Putamen (tissue), 1 donor: ENCODE measurements at regions not wholly inside any gene's neighbourhood (a gene's known extent, or its start where the extent isn't known, plus 50 kb on each side); places are given as distances from the start of the nearest gene placed in this dataset.
"Not testable (repeated sequence)": the region's sequence is repeated elsewhere in the genome, so short reads cannot be mapped to it uniquely, and the experiment has no call there.

Experiments used
- DNase-seq: peaks from one replicate; pipeline ENCODE4 v3.0.0-alpha.2; 2016; ENCODE audit warnings: low spot score

DNA sequence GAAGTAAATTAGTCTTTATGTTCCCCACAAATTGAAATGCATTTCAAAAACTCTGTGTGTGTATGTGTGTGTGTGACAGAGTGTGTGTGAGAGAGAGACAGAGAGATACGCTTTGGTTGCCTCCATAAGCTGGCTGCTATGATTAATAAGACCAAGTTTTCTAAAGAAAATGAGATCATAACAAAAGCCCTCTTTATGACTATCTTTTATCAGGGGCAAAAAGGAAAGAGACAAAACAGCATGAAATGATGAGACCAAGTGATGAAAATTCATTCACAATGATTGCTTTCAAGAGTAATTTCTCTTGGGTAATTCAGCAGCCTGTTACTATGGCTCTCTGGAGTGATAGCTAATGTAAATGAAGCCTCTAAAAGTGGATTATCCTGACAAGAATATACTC is 277.6 kb upstream of the PLEKHG7 start:
- no peak for DNase-seq

DNA sequence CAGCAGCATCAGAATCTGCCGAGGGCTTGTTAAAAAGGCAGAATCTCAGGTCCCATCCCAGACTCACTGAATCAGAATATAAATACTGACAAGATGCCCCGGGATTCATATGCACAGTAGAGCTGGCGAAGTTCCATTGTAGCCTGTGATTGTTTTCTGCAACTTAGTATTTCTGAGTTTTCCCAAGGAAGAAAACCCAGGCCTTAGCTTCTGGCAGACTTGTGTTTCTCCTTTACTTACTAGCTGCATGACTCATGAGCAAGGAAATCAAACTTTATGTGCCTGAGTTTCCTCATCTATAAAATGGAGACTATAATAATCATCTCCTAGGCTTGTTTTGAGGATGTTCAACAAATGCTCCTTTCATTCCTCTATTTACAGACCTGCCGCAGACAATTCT is 278.5 kb upstream of the PLEKHG7 start:
- DNase-seq = no peak

DNA sequence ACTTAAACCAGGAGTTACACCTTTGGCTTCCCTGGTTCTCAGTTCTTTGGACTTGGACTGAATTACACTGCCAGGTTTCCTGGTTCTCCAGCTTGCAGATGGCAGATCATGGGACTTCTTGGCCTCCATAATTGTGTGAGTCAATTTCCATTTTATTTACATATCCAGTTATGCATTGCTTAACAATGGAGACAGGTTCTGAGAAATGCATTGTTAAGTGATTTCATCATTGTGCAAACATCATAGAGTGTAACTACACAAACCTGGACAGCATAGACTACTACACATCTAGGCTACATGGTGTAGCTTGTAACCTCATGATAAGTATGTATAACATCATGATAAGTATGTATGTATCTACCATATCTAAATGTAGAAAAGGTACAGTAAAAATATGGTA is 276.1 kb upstream of the BTG1 start:
- DNase-seq = no peak

DNA sequence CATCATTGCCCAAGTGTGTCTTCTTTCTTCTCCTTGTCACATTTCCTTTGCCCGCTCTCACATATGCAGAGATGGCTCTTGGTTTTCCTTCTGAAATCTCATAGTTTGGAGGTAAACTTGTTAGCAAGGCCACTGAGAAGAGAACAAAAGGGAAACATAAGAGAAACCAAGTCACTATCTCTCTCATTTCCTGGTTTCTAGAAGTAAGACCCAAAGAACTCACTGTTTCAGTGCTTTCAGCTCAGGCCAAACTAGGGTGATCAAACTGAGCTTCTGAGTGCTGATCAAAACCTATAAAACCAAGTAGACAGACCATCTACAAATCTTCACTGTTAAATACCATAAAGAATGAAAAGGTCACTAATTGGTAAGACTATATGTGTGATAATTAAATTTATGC is 275.4 kb upstream of the BTG1 start:
- no peak for DNase-seq

DNA sequence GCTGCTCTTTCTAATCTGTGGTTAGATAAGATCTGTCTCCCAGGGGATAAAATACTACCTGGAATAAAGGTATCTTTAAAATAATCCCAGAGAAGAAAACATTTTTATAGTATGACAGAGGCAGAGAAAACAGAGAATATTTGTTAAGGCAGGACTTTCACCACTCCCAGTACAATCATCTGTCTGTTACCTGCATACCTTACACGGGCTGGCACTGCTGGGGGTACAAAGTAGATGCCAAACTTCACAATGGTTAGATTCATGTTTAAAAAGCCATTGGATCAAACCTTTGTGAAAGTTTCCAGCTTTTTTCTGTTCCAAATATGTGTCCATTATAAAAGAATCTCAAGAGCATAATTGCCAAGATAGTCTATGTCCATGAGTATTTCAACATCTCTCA is 273.6 kb upstream of the BTG1 start:
- DNase-seq = no peak

DNA sequence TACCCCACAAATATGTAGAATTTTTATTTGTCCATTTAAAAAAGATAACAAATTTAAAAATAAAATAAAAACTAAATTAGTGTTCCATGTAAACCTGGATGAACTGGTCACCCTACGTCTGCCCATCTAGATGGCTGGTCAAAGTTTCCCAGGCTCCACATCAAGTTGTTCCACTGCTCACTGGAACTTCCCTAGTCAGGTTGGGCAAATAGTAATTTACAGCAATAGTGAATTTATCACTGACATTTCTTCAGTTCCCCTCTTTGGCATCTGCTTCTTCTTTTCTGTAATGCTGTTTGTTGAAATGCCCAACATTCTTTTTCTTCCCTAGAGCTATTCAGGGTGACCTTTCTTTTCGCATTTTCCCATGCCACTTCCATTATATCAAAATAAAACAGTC is 272.7 kb upstream of the BTG1 start:
- DNase-seq = no peak

DNA sequence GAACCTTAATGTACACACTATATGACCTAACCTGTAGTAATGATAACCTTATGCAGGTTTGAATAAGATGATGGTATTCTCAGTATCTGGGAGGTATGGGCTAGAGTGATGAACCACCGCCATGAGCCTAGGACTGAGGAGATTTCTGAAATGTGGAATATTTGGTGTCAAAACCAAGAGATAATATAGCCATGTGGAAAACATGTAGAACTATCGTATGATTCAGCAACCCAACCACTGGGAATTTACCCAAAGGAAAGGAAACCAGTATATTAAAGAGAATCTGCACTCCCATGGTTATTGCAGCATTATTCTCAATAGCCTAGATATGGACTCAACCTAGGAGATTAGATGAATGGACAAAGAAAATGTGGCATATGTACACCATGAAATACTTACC is 271.7 kb upstream of the BTG1 start:
- no peak for DNase-seq

DNA sequence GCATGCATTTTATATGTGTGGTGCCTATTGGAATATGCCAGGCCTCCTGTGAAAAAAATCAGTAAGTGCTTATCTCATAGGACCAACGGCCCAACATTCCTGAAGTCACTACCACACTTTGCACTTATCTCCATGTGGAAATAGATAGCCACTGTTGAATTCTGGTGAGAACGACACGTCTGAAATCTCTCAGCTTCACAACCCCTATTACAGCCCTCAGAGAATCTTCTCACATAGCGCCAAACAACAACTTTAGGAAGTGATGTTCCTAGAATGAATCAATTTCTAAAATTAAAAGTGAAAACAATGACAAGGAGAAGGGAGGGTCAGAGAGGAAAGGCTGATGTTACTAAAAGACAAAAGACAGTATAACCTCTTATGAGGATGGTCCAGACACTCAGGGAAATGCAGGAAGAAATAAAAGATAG is 270.8 kb upstream of the BTG1 start:
- no peak for DNase-seq

DNA sequence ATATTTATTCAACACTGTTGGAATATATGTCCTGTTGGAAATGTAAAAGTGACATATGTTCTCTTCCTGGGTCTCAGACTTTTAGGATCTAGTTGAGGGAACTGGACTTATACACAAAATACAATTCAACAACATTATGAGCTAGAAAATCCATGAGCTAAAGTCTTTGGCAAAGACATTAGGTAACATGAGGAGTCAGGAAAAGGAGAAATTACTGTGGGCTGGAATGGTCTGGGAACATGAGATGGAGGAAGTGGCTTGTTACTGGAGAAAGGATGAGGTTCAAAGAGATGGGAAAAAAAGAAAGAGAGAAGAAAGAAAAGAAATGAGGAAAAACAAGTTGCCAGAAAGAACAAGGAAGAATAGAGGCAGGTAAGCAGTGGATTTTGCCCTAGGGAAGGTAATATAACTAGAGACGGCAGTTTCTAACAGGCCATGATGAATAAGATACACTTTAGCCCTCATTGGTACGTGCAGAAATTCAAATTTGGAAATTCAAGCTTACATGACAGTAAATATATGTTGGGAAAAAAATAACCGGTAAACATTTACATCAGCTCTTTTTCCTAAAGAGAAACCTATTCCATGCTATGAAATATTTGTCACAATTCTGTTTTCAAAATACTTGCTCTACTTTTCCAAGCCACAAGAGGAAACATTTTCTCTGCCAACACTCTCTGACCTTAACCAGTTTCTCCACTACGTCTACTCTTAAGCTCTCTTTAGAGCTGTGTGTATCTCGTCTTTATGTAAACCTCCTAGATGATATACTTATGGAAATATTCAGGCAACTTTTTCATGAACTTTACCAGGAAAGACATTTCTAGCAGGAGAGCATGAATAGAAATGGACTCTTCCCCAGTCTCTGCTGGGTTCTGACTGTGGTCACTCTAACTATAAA is 268.8 kb upstream of the BTG1 start:
- DNase-seq = no peak

DNA sequence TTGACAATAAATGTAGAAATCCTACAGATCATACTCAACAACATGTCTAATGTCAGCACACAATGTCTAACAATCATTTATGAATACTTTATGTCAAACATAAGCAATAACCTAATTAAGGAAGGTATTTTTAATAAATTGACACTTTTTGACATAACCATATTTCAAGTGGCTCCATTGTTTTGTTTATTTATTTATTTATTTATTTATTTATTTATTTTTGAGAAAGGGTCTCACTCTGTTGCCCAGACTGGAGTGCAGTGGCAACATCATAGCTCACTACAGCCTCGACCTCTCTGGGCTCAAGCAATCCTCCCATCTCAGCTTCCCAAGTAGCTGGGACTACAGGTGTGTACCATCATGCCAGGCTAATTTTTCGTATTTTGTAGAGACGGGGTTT is 267.6 kb upstream of the BTG1 start:
- DNase-seq = no peak

DNA sequence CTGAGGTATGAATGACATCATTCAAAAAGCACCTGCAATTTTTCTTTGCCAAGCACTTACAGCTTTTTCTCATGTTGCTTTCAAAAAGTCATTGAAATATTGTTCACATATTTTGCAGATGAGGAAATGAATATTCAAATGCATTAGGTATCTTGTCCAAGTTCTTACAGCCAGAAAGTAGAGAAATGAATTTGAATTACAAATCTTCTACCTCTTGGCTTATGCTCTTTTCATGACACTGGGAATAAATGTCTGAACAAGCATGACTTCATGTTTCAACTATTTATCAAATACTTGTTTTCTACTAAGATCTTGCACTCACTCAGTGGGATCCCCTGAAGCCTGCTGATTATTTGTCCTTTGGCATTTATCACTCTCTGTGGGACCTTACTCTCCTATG is 267.2 kb upstream of the BTG1 start:
- DNase-seq = no peak

DNA sequence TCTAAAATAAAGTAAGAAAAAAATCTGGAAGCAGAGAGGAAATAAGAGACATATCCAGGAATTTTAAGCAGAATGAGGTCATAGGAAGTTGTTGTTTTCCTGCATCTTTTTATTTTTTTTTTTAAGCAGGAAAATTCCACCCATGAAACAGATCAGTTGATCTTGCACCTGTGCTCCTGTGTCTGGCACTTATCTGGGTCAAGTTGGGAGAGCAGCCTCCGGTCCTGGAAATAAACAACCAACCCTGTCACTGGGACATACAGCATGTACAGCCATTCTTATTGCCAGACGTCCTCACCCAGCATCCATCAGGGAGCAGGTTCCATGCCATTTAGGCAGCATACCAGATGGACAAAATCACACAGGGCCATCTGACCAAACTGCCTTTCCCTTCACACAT is 266.0 kb upstream of the BTG1 start:
- no peak for DNase-seq

DNA sequence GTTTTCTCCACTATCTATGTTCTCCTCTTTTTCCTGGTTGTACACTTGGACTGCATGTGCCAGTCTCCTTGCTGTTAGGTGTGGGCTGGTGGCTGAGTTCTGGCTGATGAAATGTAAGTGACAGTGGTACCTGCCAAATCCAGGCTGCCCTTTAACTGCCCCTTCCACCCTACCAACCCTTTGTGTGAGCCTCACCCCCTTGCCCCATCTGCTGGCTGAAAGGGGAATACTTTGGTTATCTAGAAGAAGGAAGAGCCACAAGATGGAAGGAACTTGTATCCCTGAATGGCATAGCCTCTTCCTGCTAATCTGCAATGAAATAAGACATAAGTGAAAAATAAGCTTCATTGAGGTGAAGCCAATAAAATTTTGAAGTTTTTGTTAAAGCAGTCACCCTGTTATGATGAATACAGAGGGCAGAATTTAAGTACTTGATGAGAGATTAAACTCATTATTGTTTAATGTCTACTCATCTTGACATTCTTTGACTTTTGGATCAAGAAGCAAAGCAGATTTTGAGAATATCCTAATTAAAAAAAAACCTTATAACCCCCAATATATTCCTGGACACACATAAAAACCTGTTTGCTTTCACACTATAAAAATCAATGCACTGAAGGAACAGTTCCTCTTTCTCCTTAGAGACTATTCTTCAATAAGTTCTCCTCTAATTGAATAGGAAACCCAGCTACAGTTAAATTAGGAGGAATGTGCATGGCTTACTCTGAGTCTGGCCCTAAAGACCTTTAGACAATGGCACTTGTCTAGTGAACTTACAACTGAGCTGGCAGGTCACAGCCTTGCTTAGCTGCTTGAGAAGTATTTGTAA is 262.6 kb upstream of the BTG1 start:
- no peak for DNase-seq

DNA sequence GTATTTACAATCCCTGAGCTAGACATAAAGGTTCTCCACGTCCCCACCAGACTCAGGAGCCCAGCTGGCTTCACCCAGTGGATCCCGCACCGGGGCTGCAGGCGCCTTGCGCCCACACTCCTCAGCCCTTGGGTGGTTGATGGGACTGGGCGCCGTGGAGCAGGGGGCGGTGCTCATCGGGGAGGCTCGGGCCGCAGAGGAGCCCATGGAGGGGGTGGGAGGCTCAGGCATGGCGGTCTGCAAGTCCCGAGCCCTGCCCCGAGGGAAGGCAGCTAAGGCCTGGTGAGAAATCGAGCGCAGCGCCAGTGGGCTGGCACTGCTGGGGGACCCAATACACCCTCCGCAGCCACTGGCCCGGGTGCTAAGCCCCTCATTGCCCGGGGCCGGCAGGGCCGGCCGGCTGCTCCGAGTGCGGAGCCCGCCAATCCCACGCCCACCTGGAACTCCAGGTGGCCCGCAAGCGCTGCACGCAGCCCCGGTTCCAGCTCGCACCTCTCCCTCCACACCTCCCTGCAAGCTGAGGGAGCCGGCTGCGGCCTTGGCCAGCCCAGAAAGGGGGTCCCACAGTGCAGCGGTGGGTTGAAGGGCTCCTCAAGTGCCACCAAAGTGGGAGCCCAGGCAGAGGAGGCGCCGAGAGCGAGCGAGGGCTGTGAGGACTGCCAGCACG is 260.9 kb upstream of the BTG1 start:
- DNase-seq = not testable (repeated sequence)

DNA sequence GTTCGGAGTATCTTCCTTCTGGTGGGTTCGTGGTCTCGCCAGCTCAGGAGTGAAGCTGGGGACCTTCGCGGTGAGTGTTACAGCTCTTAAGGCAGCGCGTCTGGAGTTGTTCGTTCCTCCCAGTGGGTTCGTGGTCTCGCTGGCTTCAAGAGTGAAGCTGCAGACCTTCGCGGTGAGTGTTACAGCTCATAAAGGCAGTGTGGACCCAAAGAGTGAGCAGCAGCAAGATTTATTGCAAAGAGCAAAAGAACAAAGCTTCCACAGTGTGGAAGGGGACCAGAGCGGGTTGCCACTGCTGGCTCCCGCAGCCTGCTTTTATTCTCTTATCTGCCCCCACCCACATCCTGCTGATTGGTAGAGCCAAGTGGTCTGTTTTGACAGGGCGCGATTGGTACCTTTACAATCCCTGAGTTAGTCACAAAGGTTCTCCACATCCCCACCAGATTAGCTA is 260.2 kb upstream of the BTG1 start:
- not testable (repeated sequence) for DNase-seq

DNA sequence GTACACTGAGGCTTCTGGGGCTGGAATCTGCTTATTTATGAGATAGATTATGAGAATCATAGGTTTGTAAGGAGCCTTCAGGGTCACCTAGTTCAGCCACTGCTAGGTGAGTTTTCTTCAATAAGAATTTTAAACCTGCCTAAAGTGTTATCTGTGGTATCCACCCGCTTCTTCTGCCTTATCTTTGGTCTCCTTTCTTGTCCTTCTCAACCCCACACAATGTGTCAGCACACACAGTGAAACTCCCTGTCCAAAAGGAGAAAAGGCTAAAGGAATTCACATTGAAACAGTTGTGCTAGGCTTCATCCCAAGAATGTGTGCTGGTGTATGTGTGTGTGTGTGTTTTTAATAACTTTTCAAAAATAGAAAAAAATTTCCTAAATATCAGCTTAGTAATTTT is 259.3 kb upstream of the BTG1 start:
- no peak for DNase-seq

DNA sequence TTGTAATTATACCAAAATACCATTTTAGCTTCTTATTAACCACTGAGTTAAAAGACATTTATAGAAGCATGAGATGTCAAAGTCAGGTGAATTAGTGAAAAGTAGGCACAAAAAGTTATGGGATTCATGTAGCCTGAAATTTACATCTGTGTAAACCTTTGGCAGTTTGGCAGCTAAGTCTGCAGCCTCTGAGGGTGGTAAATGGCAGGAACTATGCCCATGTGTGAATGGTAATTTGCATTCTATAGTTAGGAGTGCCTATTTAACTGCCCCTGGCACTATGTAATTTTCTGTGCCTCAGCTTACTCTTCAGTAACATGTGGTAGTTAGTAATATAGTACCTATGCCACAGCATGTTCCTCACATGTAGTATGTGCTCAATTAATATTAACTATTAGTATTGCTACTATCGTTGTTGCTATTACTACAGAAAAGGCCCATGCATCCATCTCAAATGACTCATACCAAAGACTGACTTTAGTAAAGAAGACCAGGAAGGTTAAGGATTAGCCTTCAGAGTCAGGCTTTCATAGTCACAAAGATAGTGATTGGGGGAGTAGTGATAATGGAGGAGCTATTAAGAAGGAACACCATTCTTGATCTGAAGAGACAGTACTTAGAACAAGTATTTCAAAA is 258.7 kb upstream of the BTG1 start:
- DNase-seq = no peak

DNA sequence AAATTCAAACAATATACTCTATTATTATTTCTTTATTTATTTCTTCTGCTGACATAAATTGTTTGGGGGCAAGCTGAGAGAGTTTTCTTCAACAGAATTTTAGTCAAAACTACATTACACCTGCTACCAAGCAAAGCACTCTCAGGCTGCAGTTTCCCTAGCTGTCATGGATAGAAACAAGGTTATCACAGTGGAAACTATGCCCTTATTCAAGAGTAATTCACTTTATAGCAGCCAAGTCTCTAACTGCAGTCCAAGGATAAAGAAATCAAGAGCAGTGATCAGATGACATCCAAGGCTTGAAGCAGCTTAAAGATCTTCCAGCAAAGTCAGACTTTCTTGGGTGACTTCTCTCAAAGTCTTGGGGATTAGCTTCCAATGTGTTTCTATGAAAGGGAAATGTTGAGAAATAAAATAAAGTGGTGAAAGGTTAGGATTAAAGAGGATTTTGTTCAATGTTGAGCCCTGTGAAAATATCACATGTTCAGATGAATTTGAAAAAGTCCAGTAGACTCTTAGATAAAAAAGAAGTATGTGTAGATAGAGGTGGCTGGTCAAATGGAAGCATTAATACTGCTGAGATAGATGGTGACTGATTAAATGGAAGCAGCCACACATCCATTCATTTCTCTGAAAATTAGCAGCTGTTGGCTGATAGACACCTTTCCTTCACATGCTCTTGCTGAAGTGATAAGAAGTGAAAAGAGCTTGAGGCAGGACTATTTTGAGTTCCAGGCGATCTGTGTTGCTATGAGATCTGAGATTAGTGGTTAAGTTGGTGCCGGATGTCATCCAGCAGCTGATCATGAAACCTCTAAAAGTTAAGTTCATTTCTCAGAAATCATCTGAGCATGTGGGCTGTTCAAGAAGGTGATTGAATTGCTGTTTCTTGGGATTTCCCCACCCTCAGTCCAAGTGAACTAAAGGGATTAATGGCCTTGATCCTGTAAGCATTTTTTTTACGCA is 257.8 kb upstream of the BTG1 start:
- no peak for DNase-seq

DNA sequence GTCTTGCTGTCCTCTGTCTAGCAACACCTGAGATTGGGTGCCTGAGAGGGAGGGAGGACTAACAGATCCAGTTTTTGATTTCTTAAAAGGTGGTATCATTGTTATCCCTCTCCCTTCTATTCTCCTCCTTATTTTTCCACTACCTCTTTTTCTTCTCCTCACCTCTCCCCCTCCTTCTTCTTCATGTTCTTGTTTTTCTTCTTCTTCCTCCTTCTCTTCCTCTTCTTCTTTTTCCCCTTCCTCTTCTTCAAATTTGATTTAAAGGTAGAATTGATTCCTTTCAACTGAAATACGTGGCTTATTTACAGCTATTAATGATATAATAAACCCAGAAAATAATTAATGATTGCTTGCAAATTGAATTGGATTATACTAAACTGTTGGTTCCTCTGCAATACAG is 256.8 kb upstream of the BTG1 start:
- DNase-seq = no peak

DNA sequence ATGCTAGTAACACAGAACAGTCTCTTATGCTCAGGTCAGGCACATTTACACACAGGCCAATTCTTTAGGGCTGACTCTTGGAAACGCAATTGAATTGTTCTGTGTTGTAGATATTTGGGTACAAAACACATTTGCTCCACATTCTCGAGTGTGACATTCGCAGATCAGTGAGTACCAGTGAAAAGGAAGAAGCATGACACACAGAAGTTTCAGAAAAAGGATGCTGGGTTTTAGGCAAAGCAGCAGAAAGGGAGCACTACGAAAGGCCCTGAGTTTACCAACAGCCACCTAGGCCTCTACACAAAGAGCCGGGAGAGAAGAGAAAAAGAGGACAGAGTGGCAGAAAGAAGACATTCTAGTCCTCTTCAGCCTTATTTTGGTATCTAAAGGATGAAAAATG is 254.4 kb upstream of the BTG1 start:
- DNase-seq = no peak
